ENCODE measurements at regions not wholly inside any gene's neighbourhood (a gene's known extent, or its start where the extent isn't known, plus 50 kb on each side); places are given as distances from the start of the nearest gene placed in this dataset.

DNA sequence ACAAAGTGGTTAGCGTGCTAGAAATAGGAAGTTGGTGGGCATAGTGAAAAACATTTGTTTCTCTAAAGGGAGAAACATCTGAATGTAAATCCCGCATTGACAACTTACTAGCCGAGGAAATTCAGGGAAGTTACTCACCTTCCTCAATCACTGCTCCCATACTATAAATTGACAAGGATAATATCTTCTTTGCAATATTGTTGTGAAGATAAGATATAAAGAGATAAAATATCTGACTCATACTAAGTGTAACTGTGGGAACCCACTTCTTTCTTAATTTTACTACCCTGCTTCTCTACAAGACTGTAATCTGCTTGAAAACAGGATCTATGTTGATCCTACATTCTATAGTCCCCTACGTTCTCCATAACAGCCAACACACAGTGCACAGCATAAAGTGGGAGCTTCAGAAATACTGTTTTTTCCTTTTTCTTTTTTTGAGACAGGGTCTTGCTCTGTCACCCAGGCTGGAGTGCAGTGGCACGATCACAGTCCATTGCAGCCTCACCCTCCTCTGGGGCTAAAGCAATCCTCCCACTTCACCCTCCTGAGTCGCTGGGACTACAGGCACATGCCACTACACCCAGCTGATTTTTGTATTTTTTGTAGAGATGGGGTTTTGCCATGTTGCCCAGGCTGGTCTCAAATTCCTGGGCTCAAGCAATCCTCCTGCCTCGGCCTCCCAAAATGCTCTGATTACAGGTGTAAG is 57.4 kb upstream of the C1orf21 start:
- H3K9me3 ChIP-seq (ENCODE audit: control insufficient read depth in 2 of 2, low read length in 2 of 2): no peaks in the 10 kb centered on the region
- peaks cover 4% of the 10 kb centered on the region for H3K27me3 ChIP-seq (ENCODE audit: control insufficient read depth, insufficient read depth, low read length)
- no peak overlapping the region for H3K27ac Mint-ChIP-seq
- ATAC-seq (ENCODE audit: low read depth in 2 of 2) (no peak), DNase-seq (no peak)
- H3K4me1 Mint-ChIP-seq: no peaks in the 10 kb centered on the region
- peaks cover 6% of the 10 kb centered on the region for H3K27me3 Mint-ChIP-seq
- H3K27ac ChIP-seq (ENCODE audit: insufficient read depth, low read length, poor library complexity, severe bottlenecking): no peak overlapping the region
- H3K9me3 Mint-ChIP-seq: peaks cover 0 to 2% (median 0%) of the 10 kb centered on the region in 7 donors
- H3K4me1 ChIP-seq (ENCODE audit: control insufficient read depth, insufficient read depth, low read length, poor library complexity, severe bottlenecking): no peaks in the 10 kb centered on the region
- no peak overlapping the region for H3K4me3 Mint-ChIP-seq
- H3K4me3 ChIP-seq (ENCODE audit: low read depth, low read length): no peak overlapping the region
- no peaks in the 10 kb centered on the region for H3K36me3 ChIP-seq (ENCODE audit: control insufficient read depth, insufficient read depth, low read length)
- H3K36me3 Mint-ChIP-seq: no peaks in the 10 kb centered on the region

- H3K27me3 ChIP-seq (ENCODE audit: control insufficient read depth, insufficient read depth, low read length): peaks cover 2% of the 10 kb centered on the region
- no peaks in the 10 kb centered on the region for H3K36me3 ChIP-seq (ENCODE audit: control insufficient read depth, insufficient read depth, low read length)
- H3K27ac ChIP-seq (ENCODE audit: insufficient read depth, low read length, poor library complexity, severe bottlenecking): no peak overlapping the region
- Mint-ChIP-seq H3K36me3 (no peaks in the 10 kb centered on the region), H3K4me3 (no peak overlapping the region), H3K27ac (no peak overlapping the region), H3K4me1 (no peaks in the 10 kb centered on the region), H3K27me3 (peaks cover 6% of the 10 kb centered on the region), H3K9me3 (peaks cover 0 to 3% (median 2%) of the 10 kb centered on the region in 7 donors)
- DNase-seq (no peak), ATAC-seq (ENCODE audit: low read depth in 2 of 2) (no peak)
- H3K4me3 ChIP-seq (ENCODE audit: low read depth, low read length): no peak overlapping the region
- H3K9me3 ChIP-seq (ENCODE audit: control insufficient read depth in 2 of 2, low read length in 2 of 2): no peaks in the 10 kb centered on the region
- no peaks in the 10 kb centered on the region for H3K4me1 ChIP-seq (ENCODE audit: control insufficient read depth, insufficient read depth, low read length, poor library complexity, severe bottlenecking)
Measured at GRCh38 chr1:184329962-184330868, 56.6 kb upstream of the C1orf21 start.

DNA sequence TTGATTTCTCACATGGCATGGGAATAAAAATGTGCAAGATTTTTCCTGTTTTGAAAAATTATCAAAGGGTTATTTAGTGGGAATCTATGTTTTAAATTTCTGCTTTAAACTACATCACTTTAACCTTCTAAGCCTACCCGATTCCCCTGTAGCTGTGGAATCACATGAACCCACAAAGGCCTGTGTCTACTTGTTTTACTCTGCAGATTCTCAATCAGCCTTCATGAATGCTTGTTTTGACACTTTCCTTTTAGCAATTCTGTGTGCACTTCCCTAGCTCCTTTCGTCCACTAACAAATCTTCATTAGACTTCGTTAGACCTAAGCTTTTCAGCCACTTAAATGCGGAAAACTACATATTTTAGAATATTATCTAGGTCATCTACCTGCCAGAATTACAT is 56.0 kb upstream of the C1orf21 start:
- no peaks in the 10 kb centered on the region for H3K4me1 Mint-ChIP-seq
- no peaks in the 10 kb centered on the region for H3K36me3 ChIP-seq (ENCODE audit: control insufficient read depth, insufficient read depth, low read length)
- no peak overlapping the region for H3K27ac Mint-ChIP-seq
- ATAC-seq (ENCODE audit: low read depth in 2 of 2) (no peak), DNase-seq (no peak)
- peaks cover 0 to 3% (median 2%) of the 10 kb centered on the region in 7 donors for H3K9me3 Mint-ChIP-seq
- peaks cover 6% of the 10 kb centered on the region for H3K27me3 Mint-ChIP-seq
- H3K4me3 Mint-ChIP-seq: no peak overlapping the region
- H3K4me3 ChIP-seq (ENCODE audit: low read depth, low read length): no peak overlapping the region
- no peaks in the 10 kb centered on the region for H3K36me3 Mint-ChIP-seq
- no peaks in the 10 kb centered on the region for H3K4me1 ChIP-seq (ENCODE audit: control insufficient read depth, insufficient read depth, low read length, poor library complexity, severe bottlenecking)
- peaks cover 2% of the 10 kb centered on the region for H3K27me3 ChIP-seq (ENCODE audit: control insufficient read depth, insufficient read depth, low read length)
- H3K9me3 ChIP-seq (ENCODE audit: control insufficient read depth in 2 of 2, low read length in 2 of 2): no peaks in the 10 kb centered on the region
- no peak overlapping the region for H3K27ac ChIP-seq (ENCODE audit: insufficient read depth, low read length, poor library complexity, severe bottlenecking)
